Gastroesophageal sphincter (tissue), 4 donors: ENCODE measurements at regions not wholly inside any gene's neighbourhood (a gene's known extent, or its start where the extent isn't known, plus 50 kb on each side); places are given as distances from the start of the nearest gene placed in this dataset.

Experiments
- ATAC-seq: fragments of 150-250 bp; one replicate; pipeline ENCODE4 v1.9.1; 2016; ENCODE audit warnings: mild to moderate bottlenecking, moderate library complexity
- H3K27ac ChIP-seq, 4 donors: fragments of 200-600 bp; sonication (generic) in 3 of 4; 1 replicate in 3 of 4; 2 replicates in 1 of 4; pipeline ENCODE4 v1.5.1; 2016 to 2019
- H3K27me3 ChIP-seq: fragments of 200-600 bp; sonication (generic); one replicate; pipeline ENCODE4 v1.5.1; 2019
- H3K36me3 ChIP-seq, 2 donors: fragments of 200-600 bp; sonication (generic); one replicate each; pipeline ENCODE4 v1.5.1; 2019; ENCODE audit warnings: control low read depth in 1 of 2
- H3K4me1 ChIP-seq, 3 donors: fragments of 200-600 bp; sonication (generic); 1 replicate in 2 of 3; 2 replicates in 1 of 3; pipeline ENCODE4 v1.5.1; 2016 to 2019; ENCODE audit warnings: control low read depth in 2 of 3
- H3K4me3 ChIP-seq, 2 donors: fragments of 200-600 bp; sonication (generic); one replicate each; pipeline ENCODE4 v1.5.1; 2019; ENCODE audit warnings: mild to moderate bottlenecking in 1 of 2, moderate library complexity in 1 of 2
- H3K9me3 ChIP-seq, 3 donors: fragments of 200-600 bp; sonication (generic); one replicate each; pipeline ENCODE4 v1.5.1; 2017 to 2019; ENCODE audit warnings: control low read depth in 2 of 3
- CTCF ChIP-seq, 4 experiments: fragments of 200-600 bp in 2 of 4; fragments of 450-650 bp in 2 of 4; sonication (generic) in 1 of 4; IDR thresholded peaks; one replicate each; pipeline ENCODE4 v1.5.1; 2017 to 2019; ENCODE audit warnings: antibody characterized with exemption in 4 of 4, mild to moderate bottlenecking in 2 of 4, moderate library complexity in 2 of 4
- EP300 ChIP-seq: sonication (generic); formaldehyde crosslinking; IDR thresholded peaks from one replicate; pipeline ENCODE4 v1.6.1; 2017; ENCODE audit warnings: antibody characterized with exemption, mild to moderate bottlenecking
- POLR2A ChIP-seq, 2 donors: fragments of 450-650 bp; IDR thresholded peaks; one replicate each; pipeline ENCODE4 v1.6.1; 2017; ENCODE audit warnings: antibody characterized with exemption in 2 of 2, mild to moderate bottlenecking in 2 of 2, moderate library complexity in 1 of 2
- POLR2AphosphoS5 ChIP-seq: sonication (generic); formaldehyde crosslinking; IDR thresholded peaks from one replicate; pipeline ENCODE4 v1.6.1; 2017; ENCODE audit warnings: antibody characterized with exemption
- WGBS, 2 donors: methylation state at CpG; one replicate each; pipeline ENCODE4 v1.1.5; 2018; ENCODE audit warnings: low coverage in 1 of 2; 5-methylcytosine and 5-hydroxymethylcytosine counted together

GRCh38 chr7:131019351-131019750, 285.3 kb upstream of the KLF14 start:
- 18 to 56% methylated on average over 1 of the region's 1 CpG for WGBS, 2 donors
- Histone ChIP-seq H3K9me3 (no peaks in the 10 kb centered on the region), H3K4me1 (peaks cover 14 to 90% (median 24%) of the 10 kb centered on the region in 3 donors), H3K27ac (peak overlapping the region in 1 of 4 donors; percentile 5), H3K4me3 (no peak overlapping the region), H3K36me3 (peaks cover 0 to 20% of the 10 kb centered on the region in 2 donors), H3K27me3 (no peaks in the 10 kb centered on the region)
- TF ChIP-seq POLR2AphosphoS5 (no peak), CTCF (IDR thresholded peaks at IDR 0.05) (no peak), POLR2A (IDR thresholded peaks at IDR 0.05) (no peak), EP300 (no peak)
- no peak for ATAC-seq

- TF ChIP-seq CTCF (IDR thresholded peaks at IDR 0.05) (no peak), EP300 (no peak), POLR2A (IDR thresholded peaks at IDR 0.05) (no peak), POLR2AphosphoS5 (no peak)
- no peaks in the 10 kb centered on the region for H3K27me3 ChIP-seq
- H3K9me3 ChIP-seq = no peaks in the 10 kb centered on the region
- H3K27ac ChIP-seq = no peak overlapping the region
- no peak overlapping the region for H3K4me3 ChIP-seq
- peaks cover 11 to 90% (median 15%) of the 10 kb centered on the region in 3 donors for H3K4me1 ChIP-seq
- peaks cover 0 to 20% of the 10 kb centered on the region in 2 donors for H3K36me3 ChIP-seq
- WGBS, 2 donors = 73 to 100% methylated on average over 3 to 6 of the region's 7 CpGs
- no peak for ATAC-seq
Measured at GRCh38 chr7:131020759-131021261, 286.8 kb upstream of the KLF14 start.

- no peak overlapping the region for H3K27ac ChIP-seq
- H3K4me1 ChIP-seq = peaks cover 9 to 90% (median 14%) of the 10 kb centered on the region in 3 donors
Measured at GRCh38 chr7:131021460-131021859, 287.5 kb upstream of the KLF14 start.

GRCh38 chr7:131021902-131022301, 287.9 kb upstream of the KLF14 start:
- peaks cover 0 to 20% of the 10 kb centered on the region in 2 donors for H3K36me3 ChIP-seq
- H3K27ac ChIP-seq = no peak overlapping the region
- H3K27me3 ChIP-seq = no peaks in the 10 kb centered on the region
- peaks cover 9 to 90% (median 14%) of the 10 kb centered on the region in 3 donors for H3K4me1 ChIP-seq
- no peak for ATAC-seq
- H3K4me3 ChIP-seq = no peak overlapping the region
- H3K9me3 ChIP-seq = no peaks in the 10 kb centered on the region
- WGBS, 2 donors = 72 to 83% methylated on average over 2 to 4 of the region's 8 CpGs
- TF ChIP-seq CTCF (IDR thresholded peaks at IDR 0.05) = no peak
- TF ChIP-seq POLR2A (IDR thresholded peaks at IDR 0.05) = no peak
- TF ChIP-seq EP300 = no peak

More at GRCh38 chr7:131021460-131021859, 287.5 kb upstream of the KLF14 start:
- H3K36me3 ChIP-seq = peaks cover 0 to 20% of the 10 kb centered on the region in 2 donors
- 80 to 83% methylated on average over 1 to 5 of the region's 5 CpGs for WGBS, 2 donors
- H3K4me3 ChIP-seq = no peak overlapping the region
- H3K27me3 ChIP-seq = no peaks in the 10 kb centered on the region
- TF ChIP-seq EP300 (no peak), CTCF (IDR thresholded peaks at IDR 0.05) (no peak), POLR2A (IDR thresholded peaks at IDR 0.05) (no peak)
- no peak for ATAC-seq
- H3K9me3 ChIP-seq = no peaks in the 10 kb centered on the region

GRCh38 chr7:131026297-131027000, 292.4 kb upstream of the KLF14 start:
- Histone ChIP-seq H3K9me3 (no peaks in the 10 kb centered on the region), H3K4me3 (no peak overlapping the region), H3K4me1 (peaks cover 4 to 90% (median 18%) of the 10 kb centered on the region in 3 donors), H3K27ac (no peak overlapping the region), H3K27me3 (no peaks in the 10 kb centered on the region), H3K36me3 (peaks cover 0 to 14% of the 10 kb centered on the region in 2 donors)
- ATAC-seq = peak; percentile 47
- WGBS, 2 donors = 64% methylated on average over 7 of the region's 7 CpGs
- TF ChIP-seq POLR2AphosphoS5 (no peak), POLR2A (IDR thresholded peaks at IDR 0.05) (no peak), CTCF (IDR thresholded peaks at IDR 0.05) (no peak), EP300 (no peak)
